Heart left ventricle (tissue), 13 donors: ENCODE measurements at regions not wholly inside any gene's neighbourhood (a gene's known extent, or its start where the extent isn't known, plus 50 kb on each side); places are given as distances from the start of the nearest gene placed in this dataset.

Source experiments
- POLR2A ChIP-seq, 2 donors: fragments of 450-650 bp; IDR thresholded peaks; one replicate each; pipeline ENCODE4 v1.6.1; 2017; ENCODE audit warnings: antibody characterized with exemption in 2 of 2, mild to moderate bottlenecking in 2 of 2, moderate library complexity in 2 of 2
- TF ChIP-seq, protein P1 (sequence below), 12 donors: fragments of 200-600 bp; sonication (generic) in 4 of 12; IDR thresholded peaks; one replicate each; pipeline versions ENCODE4 v1.5.0 to v1.8.0; 2018 to 2022; ENCODE audit warnings: antibody characterized with exemption in 12 of 12, mild to moderate bottlenecking in 5 of 12
- donor health status: ischemic (EF 13 %, LVEDD 7.1; RV severe dilation, severe dysfunction).
- donor health status: DM: no; HTN: yes; CAD: no.
- donor health status: DM: no; HTN: no; CAD: no.
- donor health status: ischemic (EF 25% LVEDD 6.9; RV normal size, moderate dysfunction).
- donor health status: ischemic (EF 25% LVEDD 5.7; RV mildly dilated, moderate dysfunction).
- donor health status: ischemic (EF 35%, LVEDD 5.7; RV mildly dilated, moderate dysfunction).
- donor health status: nonischemic (EF 11% LVEDD 7.7; RV severe dilation, severe dysfunction).
- donor health status: DM: yes; HTN: yes; CAD: no.
- donor health status: PGD.
- donor health status: ischemic (EF 29% LVEDD 5.4; RV normal size, mild dysfunction).
- donor health status: nonischemic (EF 23%, LVEDD 6.1; RV moderate dilation, normal function).

DNA sequence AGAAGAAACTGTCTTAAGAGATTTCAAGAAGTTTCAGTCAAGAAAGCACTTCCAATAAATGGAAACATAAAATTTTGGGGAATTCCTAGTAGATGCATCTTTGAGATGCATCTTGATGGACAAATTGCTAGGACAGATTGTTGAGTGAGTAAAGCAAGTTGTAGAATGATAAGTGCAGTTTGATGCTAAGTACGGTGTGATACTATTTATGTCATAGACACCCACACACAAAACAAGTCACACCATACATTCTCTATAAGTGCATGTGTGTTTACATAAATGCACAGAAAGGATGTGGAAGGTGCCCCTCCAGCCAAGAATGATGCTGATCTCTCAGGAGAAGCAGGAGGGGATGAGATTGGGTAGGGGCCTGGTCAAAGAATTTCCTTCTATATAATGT is 375.7 kb downstream of the FOXO1 start:
- no peak for TF ChIP-seq POLR2A (IDR thresholded peaks at IDR 0.05)
- TF ChIP-seq, protein P1, sequence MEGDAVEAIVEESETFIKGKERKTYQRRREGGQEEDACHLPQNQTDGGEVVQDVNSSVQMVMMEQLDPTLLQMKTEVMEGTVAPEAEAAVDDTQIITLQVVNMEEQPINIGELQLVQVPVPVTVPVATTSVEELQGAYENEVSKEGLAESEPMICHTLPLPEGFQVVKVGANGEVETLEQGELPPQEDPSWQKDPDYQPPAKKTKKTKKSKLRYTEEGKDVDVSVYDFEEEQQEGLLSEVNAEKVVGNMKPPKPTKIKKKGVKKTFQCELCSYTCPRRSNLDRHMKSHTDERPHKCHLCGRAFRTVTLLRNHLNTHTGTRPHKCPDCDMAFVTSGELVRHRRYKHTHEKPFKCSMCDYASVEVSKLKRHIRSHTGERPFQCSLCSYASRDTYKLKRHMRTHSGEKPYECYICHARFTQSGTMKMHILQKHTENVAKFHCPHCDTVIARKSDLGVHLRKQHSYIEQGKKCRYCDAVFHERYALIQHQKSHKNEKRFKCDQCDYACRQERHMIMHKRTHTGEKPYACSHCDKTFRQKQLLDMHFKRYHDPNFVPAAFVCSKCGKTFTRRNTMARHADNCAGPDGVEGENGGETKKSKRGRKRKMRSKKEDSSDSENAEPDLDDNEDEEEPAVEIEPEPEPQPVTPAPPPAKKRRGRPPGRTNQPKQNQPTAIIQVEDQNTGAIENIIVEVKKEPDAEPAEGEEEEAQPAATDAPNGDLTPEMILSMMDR (IDR thresholded peaks at IDR 0.05): no peak
